Globus pallidus (tissue), 1 donor: ENCODE measurements at regions not wholly inside any gene's neighbourhood (a gene's known extent, or its start where the extent isn't known, plus 50 kb on each side); places are given as distances from the start of the nearest gene placed in this dataset.

ENCODE experiments used
- DNase-seq: peaks from one replicate; pipeline ENCODE4 v3.0.0-alpha.2; 2015; ENCODE audit warnings: low spot score

GRCh38 chr2:38450509-38450908, 73.4 kb upstream of the ATL2 start:
- DNase-seq, result no peak

GRCh38 chr2:38448692-38449410, 71.8 kb upstream of the ATL2 start:
- DNase-seq, result no peak

- DNase-seq, result no peak
These were observed 70.0 kb upstream of the ATL2 start for GRCh38 chr2:38446906-38447561.

GRCh38 chr2:38446418-38446817, 69.3 kb upstream of the ATL2 start:
- no peak for DNase-seq

GRCh38 chr2:38444247-38444646, 67.2 kb upstream of the ATL2 start:
- DNase-seq, result no peak

GRCh38 chr2:38442643-38443541, 65.8 kb upstream of the ATL2 start:
- no peak for DNase-seq

- no peak for DNase-seq
These were observed 64.3 kb upstream of the ATL2 start for GRCh38 chr2:38441346-38441745.

- no peak for DNase-seq
These were observed 63.6 kb upstream of the ATL2 start for GRCh38 chr2:38440655-38441054.

- DNase-seq, result no peak
These were observed 62.8 kb upstream of the ATL2 start for GRCh38 chr2:38439863-38440262.

GRCh38 chr2:38438883-38439612, 62.0 kb upstream of the ATL2 start:
- no peak for DNase-seq

- peak; percentile 42 for DNase-seq
These were observed 61.2 kb upstream of the ATL2 start for GRCh38 chr2:38438133-38438882.

- DNase-seq, result no peak
These were observed 59.2 kb upstream of the ATL2 start for GRCh38 chr2:38436227-38436664.

GRCh38 chr2:38435775-38436174, 58.7 kb upstream of the ATL2 start:
- no peak for DNase-seq

GRCh38 chr2:38434595-38434994, 57.5 kb upstream of the ATL2 start:
- no peak for DNase-seq

GRCh38 chr2:38433607-38433975, 56.5 kb upstream of the ATL2 start:
- DNase-seq, result no peak

- DNase-seq, result no peak
These were observed 55.9 kb upstream of the ATL2 start for GRCh38 chr2:38432820-38433606.

- no peak for DNase-seq
These were observed 53.6 kb upstream of the ATL2 start for GRCh38 chr2:38430597-38431207.

- DNase-seq, result no peak
These were observed 53.1 kb upstream of the ATL2 start for GRCh38 chr2:38430196-38430595.

GRCh38 chr2:38427936-38428335, 50.9 kb upstream of the ATL2 start:
- no peak for DNase-seq

- DNase-seq, result no peak
These were observed 50.0 kb upstream of the ATL2 start for GRCh38 chr2:38427054-38427453.
